Heart right ventricle (tissue), 16 donors: ENCODE measurements at regions not wholly inside any gene's neighbourhood (a gene's known extent, or its start where the extent isn't known, plus 50 kb on each side); places are given as distances from the start of the nearest gene placed in this dataset.

ENCODE experiments used
- ATAC-seq, 8 donors: fragments of 200-7000 bp; cut with Tn5 transposase; one replicate each; pipeline ENCODE4 v1.9.1; 2020; ENCODE audit warnings: mild to moderate bottlenecking in 8 of 8, moderate library complexity in 8 of 8, moderate number of reproducible peaks in 1 of 8
- DNase-seq, 2 donors: peaks; one replicate each; pipeline ENCODE4 v3.0.0-alpha.2; 2020
- H3K27ac ChIP-seq, 10 donors: fragments of 200-600 bp; sonication (generic) in 2 of 10; one replicate each; pipeline versions ENCODE4 v1.5.0 to v1.8.0; 2020 to 2022; ENCODE audit warnings: mild to moderate bottlenecking in 3 of 10
- H3K27me3 ChIP-seq, 7 donors: fragments of 200-600 bp; one replicate each; pipeline ENCODE4 v1.8.0; 2021 to 2022; ENCODE audit warnings: mild to moderate bottlenecking in 2 of 7
- H3K36me3 ChIP-seq, 9 donors: fragments of 200-600 bp; sonication (generic) in 1 of 9; one replicate each; pipeline versions ENCODE4 v1.5.0 to v1.8.0; 2020 to 2022; ENCODE audit warnings: mild to moderate bottlenecking in 2 of 9
- H3K4me1 ChIP-seq, 9 donors: fragments of 200-600 bp; sonication (generic) in 1 of 9; one replicate each; pipeline versions ENCODE4 v1.5.0 to v1.8.0; 2020 to 2022; ENCODE audit warnings: mild to moderate bottlenecking in 4 of 9
- H3K4me3 ChIP-seq, 10 donors: fragments of 200-600 bp; sonication (generic) in 2 of 10; one replicate each; pipeline versions ENCODE4 v1.5.0 to v1.8.0; 2020 to 2022; ENCODE audit warnings: mild to moderate bottlenecking in 7 of 10, moderate library complexity in 2 of 10
- H3K9me3 ChIP-seq, 11 donors: fragments of 200-600 bp in 10 of 11; sonication (generic) in 2 of 11; one replicate each; pipeline versions ENCODE4 v1.5.0 to v1.8.0; 2013 to 2022; ENCODE audit warnings: mild to moderate bottlenecking in 2 of 11, control low read depth in 1 of 11, moderate library complexity in 1 of 11
- WGBS, 2 donors: extraction: QIAGEN DNeasy Blood & Tissue Kit; methylation state at CpG; one replicate each; pipeline ENCODE4 v1.1.7; 2013; ENCODE audit warnings: inconsistent platforms in 1 of 2; 5-methylcytosine and 5-hydroxymethylcytosine counted together
- intact Hi-C, 10 donors: fragments of 100-400 bp; cut with DNase I; formaldehyde crosslinking; loops; one replicate each; pipeline versions ENCODE4 v1.11.1 to v1.14.2; 2022
- TF ChIP-seq, protein P1 (sequence below), 9 donors: fragments of 200-600 bp; sonication (generic) in 2 of 9; IDR thresholded peaks; one replicate each; pipeline versions ENCODE4 v1.5.0 to v1.8.0; 2021 to 2022; ENCODE audit warnings: antibody characterized with exemption in 9 of 9, mild to moderate bottlenecking in 5 of 9, moderate library complexity in 1 of 9
- donor health status: Arrhythmogenic right ventricular cardiomyopathy.
- donor health status: ischemic (EF 13 %, LVEDD 7.1; RV severe dilation, severe dysfunction).
- donor health status: healthy with polysubstance abuse.
- donor health status: DM: no; HTN: yes; CAD: no.
- donor health status: DM: no; HTN: no; CAD: no.
- donor health status: ischemic (EF 25% LVEDD 6.9; RV normal size, moderate dysfunction).
- donor health status: ischemic (EF 25% LVEDD 5.7; RV mildly dilated, moderate dysfunction).
- donor health status: healthy.
- donor health status: DM: yes; HTN: yes; CAD: no.
- donor health status: Ischemic cardiomyopathy.
- donor health status: ischemic (EF 35%, LVEDD 5.7; RV mildly dilated, moderate dysfunction).
- donor health status: nonischemic (EF 11% LVEDD 7.7; RV severe dilation, severe dysfunction).
- donor health status: DM: yes; HTN: yes; CAD: no.
- donor health status: PGD.
- donor health status: ischemic (EF 29% LVEDD 5.4; RV normal size, mild dysfunction).
- donor health status: nonischemic (EF 23%, LVEDD 6.1; RV moderate dilation, normal function).

DNA sequence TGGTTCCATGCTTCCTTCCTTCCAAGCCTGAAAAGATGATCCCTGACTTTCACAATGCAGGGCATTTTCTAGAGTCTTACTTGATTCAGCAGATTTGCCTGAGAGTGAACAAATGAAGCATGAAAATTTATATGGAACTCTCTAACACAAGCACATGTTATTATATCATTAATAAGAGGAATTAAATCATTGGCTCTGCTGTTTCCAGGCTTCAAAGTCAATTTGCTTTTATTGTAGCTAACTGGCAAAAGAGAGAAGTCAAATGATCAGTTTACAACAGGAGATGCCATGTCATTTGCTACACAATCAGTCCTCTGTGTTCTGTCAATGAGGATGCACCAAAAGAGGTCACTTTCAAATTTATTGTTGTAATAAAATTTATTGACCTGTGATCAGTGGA, 101.5 kb upstream of the UGT8 start:
- no peak for ATAC-seq
- no peak for DNase-seq

DNA sequence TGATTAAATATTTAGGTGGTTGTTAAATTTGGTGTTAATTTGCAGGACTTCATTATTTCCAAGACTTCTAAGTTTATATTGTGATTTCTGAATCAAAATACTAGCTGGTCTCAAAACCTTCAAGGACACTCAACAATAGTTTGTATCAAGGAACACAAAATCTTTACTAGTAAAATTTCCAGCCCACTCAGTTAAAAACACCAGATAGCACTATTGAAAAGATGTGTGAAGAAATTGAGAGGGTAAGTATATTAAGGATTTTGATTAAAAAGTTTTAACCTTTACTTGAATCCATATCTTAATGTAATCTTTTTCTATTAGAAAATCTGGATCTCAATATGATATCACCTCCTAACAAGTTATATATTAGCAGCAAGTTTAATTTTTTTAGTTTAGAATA, 89.3 kb upstream of the UGT8 start:
- Histone ChIP-seq H3K27ac (no peak overlapping the region), H3K27me3 (no peaks in the 10 kb centered on the region), H3K4me3 (no peak overlapping the region), H3K9me3 (no peaks in the 10 kb centered on the region), H3K36me3 (no peaks in the 10 kb centered on the region), H3K4me1 (no peaks in the 10 kb centered on the region)
- TF ChIP-seq, protein P1, sequence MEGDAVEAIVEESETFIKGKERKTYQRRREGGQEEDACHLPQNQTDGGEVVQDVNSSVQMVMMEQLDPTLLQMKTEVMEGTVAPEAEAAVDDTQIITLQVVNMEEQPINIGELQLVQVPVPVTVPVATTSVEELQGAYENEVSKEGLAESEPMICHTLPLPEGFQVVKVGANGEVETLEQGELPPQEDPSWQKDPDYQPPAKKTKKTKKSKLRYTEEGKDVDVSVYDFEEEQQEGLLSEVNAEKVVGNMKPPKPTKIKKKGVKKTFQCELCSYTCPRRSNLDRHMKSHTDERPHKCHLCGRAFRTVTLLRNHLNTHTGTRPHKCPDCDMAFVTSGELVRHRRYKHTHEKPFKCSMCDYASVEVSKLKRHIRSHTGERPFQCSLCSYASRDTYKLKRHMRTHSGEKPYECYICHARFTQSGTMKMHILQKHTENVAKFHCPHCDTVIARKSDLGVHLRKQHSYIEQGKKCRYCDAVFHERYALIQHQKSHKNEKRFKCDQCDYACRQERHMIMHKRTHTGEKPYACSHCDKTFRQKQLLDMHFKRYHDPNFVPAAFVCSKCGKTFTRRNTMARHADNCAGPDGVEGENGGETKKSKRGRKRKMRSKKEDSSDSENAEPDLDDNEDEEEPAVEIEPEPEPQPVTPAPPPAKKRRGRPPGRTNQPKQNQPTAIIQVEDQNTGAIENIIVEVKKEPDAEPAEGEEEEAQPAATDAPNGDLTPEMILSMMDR (IDR thresholded peaks at IDR 0.05) = no peak
- intact Hi-C loops = no loop called here
- no peak for ATAC-seq
- DNase-seq = no peak

More for the DNA sequence above, 101.5 kb upstream of the UGT8 start:
- Histone ChIP-seq H3K27ac (no peak overlapping the region), H3K27me3 (no peaks in the 10 kb centered on the region), H3K36me3 (no peaks in the 10 kb centered on the region), H3K4me3 (no peak overlapping the region), H3K9me3 (peaks cover 0 to 10% (median 0%) of the 10 kb centered on the region in 11 donors), H3K4me1 (no peaks in the 10 kb centered on the region)
- TF ChIP-seq, protein P1 (IDR thresholded peaks at IDR 0.05) = no peak
- intact Hi-C loops = no loop called here

DNA sequence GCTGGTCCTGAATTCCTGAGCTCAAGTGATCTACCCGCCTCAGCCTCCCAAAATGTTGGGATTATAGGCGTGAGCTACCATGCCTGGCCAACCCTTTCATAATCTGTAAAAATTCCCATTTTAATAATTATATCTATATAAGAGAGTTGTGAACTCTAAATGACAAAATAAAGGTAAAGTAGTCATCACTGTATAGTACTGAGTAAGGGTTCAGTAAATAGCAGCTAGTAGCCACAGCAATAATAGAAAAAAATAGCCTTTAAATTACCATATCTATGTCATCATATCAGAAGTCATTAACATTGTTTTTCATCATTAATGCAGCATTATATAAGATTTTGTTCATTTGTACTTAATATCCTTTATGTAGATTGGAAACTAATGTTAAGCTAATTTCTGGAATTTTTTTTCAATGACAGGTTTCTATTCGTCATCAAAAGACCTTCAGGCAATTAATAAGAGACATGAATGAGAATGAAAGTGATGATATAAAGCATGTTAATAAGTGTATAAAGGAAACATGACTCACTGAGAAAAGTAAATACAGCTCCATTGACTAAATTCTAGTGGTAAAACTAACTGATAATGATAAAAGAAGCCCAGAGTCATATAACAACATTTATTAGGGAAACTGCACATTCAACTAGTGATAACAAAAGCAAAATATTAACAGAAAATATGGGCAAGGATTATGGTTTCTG, 85.9 kb upstream of the UGT8 start:
- Histone ChIP-seq H3K4me3 (no peak overlapping the region), H3K4me1 (no peaks in the 10 kb centered on the region), H3K27me3 (no peaks in the 10 kb centered on the region), H3K27ac (no peak overlapping the region), H3K36me3 (no peaks in the 10 kb centered on the region), H3K9me3 (no peaks in the 10 kb centered on the region)
- DNase-seq = no peak
- no peak for ATAC-seq
- 81 to 90% methylated on average over 3 of the region's 3 CpGs for WGBS, 2 donors
- intact Hi-C loops = no loop called here
- TF ChIP-seq, protein P1 (IDR thresholded peaks at IDR 0.05) = no peak

DNA sequence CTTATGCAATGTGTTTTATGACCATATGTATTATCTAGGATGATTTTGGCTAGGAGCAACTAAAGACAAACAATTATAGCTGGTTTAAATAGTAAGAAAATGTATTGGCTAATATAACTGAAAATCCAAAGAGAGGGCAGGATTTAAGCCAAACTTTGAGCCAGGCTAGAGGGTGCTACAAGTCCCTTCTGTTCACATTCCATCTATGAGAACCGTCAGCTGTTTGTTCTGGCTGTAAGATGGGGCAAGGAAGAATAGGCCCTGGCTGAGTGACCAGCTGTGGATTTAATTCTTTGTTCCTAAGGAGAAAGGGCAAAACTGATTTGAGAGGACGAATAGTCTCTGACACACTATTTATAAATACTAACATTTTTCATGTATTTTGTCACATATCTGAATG, 79.2 kb upstream of the UGT8 start:
- WGBS, 2 donors = 47 to 58% methylated on average over 2 of the region's 2 CpGs
- DNase-seq = no peak
- Histone ChIP-seq H3K27me3 (no peaks in the 10 kb centered on the region), H3K4me3 (no peak overlapping the region), H3K4me1 (no peaks in the 10 kb centered on the region), H3K9me3 (peaks cover 0 to 14% (median 0%) of the 10 kb centered on the region in 11 donors), H3K36me3 (no peaks in the 10 kb centered on the region), H3K27ac (no peak overlapping the region)
- intact Hi-C loops = no loop called here
- no peak for ATAC-seq
- TF ChIP-seq, protein P1 (IDR thresholded peaks at IDR 0.05) = no peak
